COLO829 (cell line): ENCODE measurements at regions not wholly inside any gene's neighbourhood (a gene's known extent, or its start where the extent isn't known, plus 50 kb on each side); places are given as distances from the start of the nearest gene placed in this dataset.

Source experiments
- DNase-seq: peaks from one replicate; pipeline ENCODE4 v3.0.0; 2012; ENCODE audit warnings: low spot score

- DNase-seq, result no peak
Observed at GRCh38 chr5:51034222-51034901, 348.9 kb upstream of the ISL1 start.

- no peak for DNase-seq
Observed at GRCh38 chr5:51039424-51040329, 343.6 kb upstream of the ISL1 start.

- no peak for DNase-seq
Observed at GRCh38 chr5:51043745-51044144, 339.5 kb upstream of the ISL1 start.

- DNase-seq, result no peak
Observed at GRCh38 chr5:51047369-51047768, 335.9 kb upstream of the ISL1 start.

GRCh38 chr5:51053361-51053760, 329.9 kb upstream of the ISL1 start:
- DNase-seq, result no peak

GRCh38 chr5:51060953-51061352, 322.3 kb upstream of the ISL1 start:
- no peak for DNase-seq

GRCh38 chr5:51072937-51073336, 310.3 kb upstream of the ISL1 start:
- no peak for DNase-seq

- no peak for DNase-seq
Observed at GRCh38 chr5:51082741-51083140, 300.5 kb upstream of the ISL1 start.

- no peak for DNase-seq
Observed at GRCh38 chr5:51091816-51092215, 291.4 kb upstream of the ISL1 start.

- DNase-seq, result no peak
Observed at GRCh38 chr5:51095486-51095885, 287.8 kb upstream of the ISL1 start.

GRCh38 chr5:51096859-51097258, 286.4 kb upstream of the ISL1 start:
- DNase-seq, result no peak

GRCh38 chr5:51099173-51099853, 283.9 kb upstream of the ISL1 start:
- no peak for DNase-seq

- DNase-seq, result no peak
Observed at GRCh38 chr5:51104556-51104955, 278.7 kb upstream of the ISL1 start.

- DNase-seq, result no peak
Observed at GRCh38 chr5:51109786-51110410, 273.4 kb upstream of the ISL1 start.

- no peak for DNase-seq
Observed at GRCh38 chr5:51131266-51131665, 252.0 kb upstream of the ISL1 start.

GRCh38 chr5:51138164-51138563, 245.1 kb upstream of the ISL1 start:
- no peak for DNase-seq

GRCh38 chr5:51148437-51148836, 234.8 kb upstream of the ISL1 start:
- no peak for DNase-seq

GRCh38 chr5:51156222-51156621, 227.0 kb upstream of the ISL1 start:
- DNase-seq, result no peak

GRCh38 chr5:51156838-51157237, 226.4 kb upstream of the ISL1 start:
- no peak for DNase-seq

- no peak for DNase-seq
Observed at GRCh38 chr5:51159164-51159563, 224.1 kb upstream of the ISL1 start.

- DNase-seq, result no peak
Observed at GRCh38 chr5:51159606-51160005, 223.6 kb upstream of the ISL1 start.

- DNase-seq, result no peak
Observed at GRCh38 chr5:51162245-51162644, 221.0 kb upstream of the ISL1 start.
